ENCODE measurements at regions not wholly inside any gene's neighbourhood (a gene's known extent, or its start where the extent isn't known, plus 50 kb on each side); places are given as distances from the start of the nearest gene placed in this dataset.
"Not testable (repeated sequence)": the region's sequence is repeated elsewhere in the genome, so short reads cannot be mapped to it uniquely, and the experiment has no call there.

- Histone ChIP-seq H3K4me3 (ENCODE audit: low read length in 2 of 2) (no peak overlapping the region), H3K27me3 (ENCODE audit: control insufficient read depth in 2 of 2, insufficient read depth in 2 of 2, low read length in 2 of 2) (no peaks in the 10 kb centered on the region), H3K9ac (ENCODE audit: low read depth in 1 of 2, low read length in 2 of 2) (no peak overlapping the region), H3K4me1 (ENCODE audit: control insufficient read depth in 2 of 2, insufficient read depth in 2 of 2, low read length in 2 of 2) (no peaks in the 10 kb centered on the region), H3K9me3 (ENCODE audit: control insufficient read depth in 2 of 2, low read length in 2 of 2) (no peaks in the 10 kb centered on the region), H3K27ac (ENCODE audit: low read depth in 2 of 2, low read length in 2 of 2) (no peak overlapping the region), H3K36me3 (ENCODE audit: control insufficient read depth in 2 of 2, insufficient read depth in 2 of 2, low read length in 2 of 2) (no peaks in the 10 kb centered on the region)
These were observed 128.2 kb downstream of the ZNF280B start for GRCh38 chr22:22380098-22381030.

GRCh38 chr22:22381292-22381691 is 127.2 kb downstream of the ZNF280B start:
- not testable (repeated sequence) for H3K36me3 ChIP-seq (ENCODE audit: control insufficient read depth in 2 of 2, insufficient read depth in 2 of 2, low read length in 2 of 2); H3K9me3 ChIP-seq (ENCODE audit: control insufficient read depth in 2 of 2, low read length in 2 of 2); H3K9ac ChIP-seq (ENCODE audit: low read depth in 1 of 2, low read length in 2 of 2); H3K27me3 ChIP-seq (ENCODE audit: control insufficient read depth in 2 of 2, insufficient read depth in 2 of 2, low read length in 2 of 2); H3K4me3 ChIP-seq (ENCODE audit: low read length in 2 of 2); H3K4me1 ChIP-seq (ENCODE audit: control insufficient read depth in 2 of 2, insufficient read depth in 2 of 2, low read length in 2 of 2); H3K27ac ChIP-seq (ENCODE audit: low read depth in 2 of 2, low read length in 2 of 2)

GRCh38 chr22:22384267-22384666 is 124.3 kb downstream of the ZNF280B start:
- no peak overlapping the region for H3K27ac ChIP-seq (ENCODE audit: low read depth in 2 of 2, low read length in 2 of 2)
- peaks cover 0 to 3% of the 10 kb centered on the region in 2 donors for H3K27me3 ChIP-seq (ENCODE audit: control insufficient read depth in 2 of 2, insufficient read depth in 2 of 2, low read length in 2 of 2)
- no peak overlapping the region for H3K9ac ChIP-seq (ENCODE audit: low read depth in 1 of 2, low read length in 2 of 2)
- no peaks in the 10 kb centered on the region for H3K9me3 ChIP-seq (ENCODE audit: control insufficient read depth in 2 of 2, low read length in 2 of 2)
- H3K4me3 ChIP-seq (ENCODE audit: low read length in 2 of 2), result no peak overlapping the region
- H3K4me1 ChIP-seq (ENCODE audit: control insufficient read depth in 2 of 2, insufficient read depth in 2 of 2, low read length in 2 of 2), result no peaks in the 10 kb centered on the region
- no peaks in the 10 kb centered on the region for H3K36me3 ChIP-seq (ENCODE audit: control insufficient read depth in 2 of 2, insufficient read depth in 2 of 2, low read length in 2 of 2)

- Histone ChIP-seq H3K27me3 (ENCODE audit: control insufficient read depth in 2 of 2, insufficient read depth in 2 of 2, low read length in 2 of 2) (peaks cover 0 to 3% of the 10 kb centered on the region in 2 donors), H3K4me1 (ENCODE audit: control insufficient read depth in 2 of 2, insufficient read depth in 2 of 2, low read length in 2 of 2) (no peaks in the 10 kb centered on the region), H3K9ac (ENCODE audit: low read depth in 1 of 2, low read length in 2 of 2) (no peak overlapping the region), H3K36me3 (ENCODE audit: control insufficient read depth in 2 of 2, insufficient read depth in 2 of 2, low read length in 2 of 2) (no peaks in the 10 kb centered on the region), H3K4me3 (ENCODE audit: low read length in 2 of 2) (no peak overlapping the region), H3K27ac (ENCODE audit: low read depth in 2 of 2, low read length in 2 of 2) (no peak overlapping the region), H3K9me3 (ENCODE audit: control insufficient read depth in 2 of 2, low read length in 2 of 2) (no peaks in the 10 kb centered on the region)
These were observed 123.8 kb downstream of the ZNF280B start for GRCh38 chr22:22384668-22385244.

GRCh38 chr22:22386602-22387385 is 121.7 kb downstream of the ZNF280B start:
- no peaks in the 10 kb centered on the region for H3K9me3 ChIP-seq (ENCODE audit: control insufficient read depth in 2 of 2, low read length in 2 of 2)
- no peaks in the 10 kb centered on the region for H3K4me1 ChIP-seq (ENCODE audit: control insufficient read depth in 2 of 2, insufficient read depth in 2 of 2, low read length in 2 of 2)
- H3K27ac ChIP-seq (ENCODE audit: low read depth in 2 of 2, low read length in 2 of 2), result no peak overlapping the region
- no peak overlapping the region for H3K9ac ChIP-seq (ENCODE audit: low read depth in 1 of 2, low read length in 2 of 2)
- no peaks in the 10 kb centered on the region for H3K36me3 ChIP-seq (ENCODE audit: control insufficient read depth in 2 of 2, insufficient read depth in 2 of 2, low read length in 2 of 2)
- H3K27me3 ChIP-seq (ENCODE audit: control insufficient read depth in 2 of 2, insufficient read depth in 2 of 2, low read length in 2 of 2), result peaks cover 0 to 3% of the 10 kb centered on the region in 2 donors
- no peak overlapping the region for H3K4me3 ChIP-seq (ENCODE audit: low read length in 2 of 2)

GRCh38 chr22:22387386-22387736 is 121.2 kb downstream of the ZNF280B start:
- Histone ChIP-seq H3K36me3 (ENCODE audit: control insufficient read depth in 2 of 2, insufficient read depth in 2 of 2, low read length in 2 of 2) (no peaks in the 10 kb centered on the region), H3K4me3 (ENCODE audit: low read length in 2 of 2) (no peak overlapping the region), H3K27me3 (ENCODE audit: control insufficient read depth in 2 of 2, insufficient read depth in 2 of 2, low read length in 2 of 2) (peaks cover 0 to 3% of the 10 kb centered on the region in 2 donors), H3K27ac (ENCODE audit: low read depth in 2 of 2, low read length in 2 of 2) (no peak overlapping the region), H3K9ac (ENCODE audit: low read depth in 1 of 2, low read length in 2 of 2) (no peak overlapping the region), H3K9me3 (ENCODE audit: control insufficient read depth in 2 of 2, low read length in 2 of 2) (no peaks in the 10 kb centered on the region), H3K4me1 (ENCODE audit: control insufficient read depth in 2 of 2, insufficient read depth in 2 of 2, low read length in 2 of 2) (no peaks in the 10 kb centered on the region)

- H3K36me3 ChIP-seq (ENCODE audit: control insufficient read depth in 2 of 2, insufficient read depth in 2 of 2, low read length in 2 of 2), result no peaks in the 10 kb centered on the region
- no peak overlapping the region for H3K27ac ChIP-seq (ENCODE audit: low read depth in 2 of 2, low read length in 2 of 2)
- H3K9me3 ChIP-seq (ENCODE audit: control insufficient read depth in 2 of 2, low read length in 2 of 2), result no peaks in the 10 kb centered on the region
- H3K4me3 ChIP-seq (ENCODE audit: low read length in 2 of 2), result no peak overlapping the region
- H3K27me3 ChIP-seq (ENCODE audit: control insufficient read depth in 2 of 2, insufficient read depth in 2 of 2, low read length in 2 of 2), result peaks cover 0 to 3% of the 10 kb centered on the region in 2 donors
- no peak overlapping the region for H3K9ac ChIP-seq (ENCODE audit: low read depth in 1 of 2, low read length in 2 of 2)
- no peaks in the 10 kb centered on the region for H3K4me1 ChIP-seq (ENCODE audit: control insufficient read depth in 2 of 2, insufficient read depth in 2 of 2, low read length in 2 of 2)
These were observed 120.5 kb downstream of the ZNF280B start for GRCh38 chr22:22388090-22388489.

- H3K27ac ChIP-seq (ENCODE audit: low read depth in 2 of 2, low read length in 2 of 2), result no peak overlapping the region
- no peaks in the 10 kb centered on the region for H3K36me3 ChIP-seq (ENCODE audit: control insufficient read depth in 2 of 2, insufficient read depth in 2 of 2, low read length in 2 of 2)
- H3K4me1 ChIP-seq (ENCODE audit: control insufficient read depth in 2 of 2, insufficient read depth in 2 of 2, low read length in 2 of 2), result no peaks in the 10 kb centered on the region
- H3K27me3 ChIP-seq (ENCODE audit: control insufficient read depth in 2 of 2, insufficient read depth in 2 of 2, low read length in 2 of 2), result peaks cover 0 to 3% of the 10 kb centered on the region in 2 donors
- H3K9me3 ChIP-seq (ENCODE audit: control insufficient read depth in 2 of 2, low read length in 2 of 2), result no peaks in the 10 kb centered on the region
- no peak overlapping the region for H3K4me3 ChIP-seq (ENCODE audit: low read length in 2 of 2)
- no peak overlapping the region for H3K9ac ChIP-seq (ENCODE audit: low read depth in 1 of 2, low read length in 2 of 2)
These were observed 120.0 kb downstream of the ZNF280B start for GRCh38 chr22:22388494-22388893.

- no peak overlapping the region for H3K27ac ChIP-seq (ENCODE audit: low read depth in 2 of 2, low read length in 2 of 2)
These were observed 119.1 kb downstream of the ZNF280B start for GRCh38 chr22:22389467-22389866.

GRCh38 chr22:22390989-22391388 is 117.6 kb downstream of the ZNF280B start:
- peaks cover 0 to 2% of the 10 kb centered on the region in 2 donors for H3K27me3 ChIP-seq (ENCODE audit: control insufficient read depth in 2 of 2, insufficient read depth in 2 of 2, low read length in 2 of 2)
- no peak overlapping the region for H3K27ac ChIP-seq (ENCODE audit: low read depth in 2 of 2, low read length in 2 of 2)
- no peaks in the 10 kb centered on the region for H3K36me3 ChIP-seq (ENCODE audit: control insufficient read depth in 2 of 2, insufficient read depth in 2 of 2, low read length in 2 of 2)
- H3K4me1 ChIP-seq (ENCODE audit: control insufficient read depth in 2 of 2, insufficient read depth in 2 of 2, low read length in 2 of 2), result no peaks in the 10 kb centered on the region
- no peaks in the 10 kb centered on the region for H3K9me3 ChIP-seq (ENCODE audit: control insufficient read depth in 2 of 2, low read length in 2 of 2)
- H3K9ac ChIP-seq (ENCODE audit: low read depth in 1 of 2, low read length in 2 of 2), result no peak overlapping the region
- H3K4me3 ChIP-seq (ENCODE audit: low read length in 2 of 2), result no peak overlapping the region

More at GRCh38 chr22:22389467-22389866, 119.1 kb downstream of the ZNF280B start:
- H3K9ac ChIP-seq (ENCODE audit: low read depth in 1 of 2, low read length in 2 of 2), result no peak overlapping the region
- H3K4me1 ChIP-seq (ENCODE audit: control insufficient read depth in 2 of 2, insufficient read depth in 2 of 2, low read length in 2 of 2), result no peaks in the 10 kb centered on the region
- H3K9me3 ChIP-seq (ENCODE audit: control insufficient read depth in 2 of 2, low read length in 2 of 2), result no peaks in the 10 kb centered on the region
- no peaks in the 10 kb centered on the region for H3K36me3 ChIP-seq (ENCODE audit: control insufficient read depth in 2 of 2, insufficient read depth in 2 of 2, low read length in 2 of 2)
- peaks cover 0 to 3% of the 10 kb centered on the region in 2 donors for H3K27me3 ChIP-seq (ENCODE audit: control insufficient read depth in 2 of 2, insufficient read depth in 2 of 2, low read length in 2 of 2)
- H3K4me3 ChIP-seq (ENCODE audit: low read length in 2 of 2), result no peak overlapping the region

All from mucosa of rectum (tissue), 2 donors.